Erythroblast (primary cell): ENCODE measurements at regions not wholly inside any gene's neighbourhood (a gene's known extent, or its start where the extent isn't known, plus 50 kb on each side); places are given as distances from the start of the nearest gene placed in this dataset.

ENCODE experiments used
- GATA1 ChIP-seq: IDR thresholded peaks from 2 replicates; pipeline ENCODE4 v1.6.1; 2011; ENCODE audit warnings: low read depth, mild to moderate bottlenecking, control low read depth, low read length, moderate library complexity
- POLR2A ChIP-seq: IDR thresholded peaks from 2 replicates; pipeline ENCODE4 v1.6.1; 2011; ENCODE audit warnings: mild to moderate bottlenecking, low read length

DNA sequence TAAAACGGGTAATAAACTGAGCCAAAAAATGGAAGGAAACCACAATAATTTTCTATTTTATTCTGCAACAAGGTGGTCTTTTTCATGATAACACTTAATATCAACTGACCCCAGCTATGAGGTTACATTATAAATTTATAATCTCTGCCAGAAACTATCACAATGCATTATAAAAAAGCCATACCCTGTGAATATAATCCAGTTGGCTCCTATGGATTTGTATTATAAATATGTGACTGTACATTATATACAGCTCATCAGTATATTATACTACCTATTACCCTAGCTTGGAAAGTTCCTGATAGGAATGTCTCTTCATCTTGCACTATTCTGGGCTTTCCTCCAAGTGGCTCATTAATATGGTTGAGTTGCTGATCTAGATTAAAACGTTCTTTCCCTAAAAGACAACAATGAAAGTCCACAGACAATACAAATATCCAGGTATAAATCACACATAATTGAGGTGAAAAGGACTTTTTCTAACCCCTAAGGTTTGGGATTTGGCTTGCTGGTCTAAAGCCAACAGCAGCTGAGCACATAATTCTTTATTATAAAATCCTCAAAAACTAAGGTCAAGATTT lies 487.7 kb downstream of the TTLL7 start:
- TF ChIP-seq POLR2A (no peak), GATA1 (no peak)
